ENCODE measurements at regions not wholly inside any gene's neighbourhood (a gene's known extent, or its start where the extent isn't known, plus 50 kb on each side); places are given as distances from the start of the nearest gene placed in this dataset.

- TF ChIP-seq EZH2 (IDR thresholded peaks at IDR 0.05; ENCODE audit: insufficient read depth, poor library complexity, severe bottlenecking) (no peak), EZH2phosphoT487 (IDR thresholded peaks at IDR 0.05; ENCODE audit: insufficient read depth, low read depth) (no peak)
These were observed 474.7 kb downstream of the SLC16A7 start for GRCh38 chr12:60070552-60070951.
